Sciatic nerve (tissue), 2 donors: ENCODE measurements at regions not wholly inside any gene's neighbourhood (a gene's known extent, or its start where the extent isn't known, plus 50 kb on each side); places are given as distances from the start of the nearest gene placed in this dataset.
"Not testable (repeated sequence)": the region's sequence is repeated elsewhere in the genome, so short reads cannot be mapped to it uniquely, and the experiment has no call there.

Experiments used
- ATAC-seq: fragments of 200-7000 bp; cut with Tn5 transposase; one replicate; pipeline ENCODE4 v1.9.1; 2020; ENCODE audit warnings: mild to moderate bottlenecking, moderate library complexity
- DNase-seq: peaks from one replicate; pipeline ENCODE4 v3.0.0-alpha.2; 2020; ENCODE audit warnings: low spot score
- intact Hi-C: fragments of 100-400 bp; cut with DNase I; formaldehyde crosslinking; loops from one replicate; pipeline ENCODE4 v1.14.2; 2022
- donor health status: DM: no; HTN: no; CAD: no.
- donor health status: DM: no; HTN: no; CAD: no.

- intact Hi-C loops: no loop called here
- DNase-seq: no peak
- ATAC-seq: no peak
Measured at GRCh38 chr16:26970292-26970691, 96.4 kb upstream of the C16orf82 start.

- intact Hi-C loops: no loop called here
- DNase-seq: no peak
- ATAC-seq: no peak
Measured at GRCh38 chr16:26976873-26977272, 89.9 kb upstream of the C16orf82 start.

GRCh38 chr16:26981266-26981938 is 85.3 kb upstream of the C16orf82 start:
- DNase-seq: no peak
- intact Hi-C loops: no loop called here
- no peak for ATAC-seq

- DNase-seq (no peak), ATAC-seq (no peak)
- intact Hi-C loops: no loop called here
Measured at GRCh38 chr16:26982422-26982821, 84.3 kb upstream of the C16orf82 start.

GRCh38 chr16:26983426-26983825 is 83.3 kb upstream of the C16orf82 start:
- intact Hi-C loops: no loop called here
- DNase-seq: no peak
- no peak for ATAC-seq

GRCh38 chr16:26985100-26986065 is 81.3 kb upstream of the C16orf82 start:
- ATAC-seq (no peak), DNase-seq (no peak)
- intact Hi-C loops: no loop called here

- no peak for ATAC-seq
Measured at GRCh38 chr16:26987597-26988010, 79.1 kb upstream of the C16orf82 start.

GRCh38 chr16:26988186-26988585 is 78.5 kb upstream of the C16orf82 start:
- ATAC-seq (no peak), DNase-seq (no peak)
- intact Hi-C loops: no loop called here

More at GRCh38 chr16:26987597-26988010, 79.1 kb upstream of the C16orf82 start:
- intact Hi-C loops: no loop called here
- no peak for DNase-seq

GRCh38 chr16:26990384-26991120 is 76.2 kb upstream of the C16orf82 start:
- intact Hi-C loops, ATAC-seq, DNase-seq: not testable (repeated sequence)

- intact Hi-C loops: no loop called here
- DNase-seq: no peak
- no peak for ATAC-seq
Measured at GRCh38 chr16:26992666-26993349, 73.9 kb upstream of the C16orf82 start.

GRCh38 chr16:26993511-26993910 is 73.2 kb upstream of the C16orf82 start:
- ATAC-seq (no peak), DNase-seq (no peak)
- intact Hi-C loops: no loop called here

- intact Hi-C loops: no loop called here
- ATAC-seq (no peak), DNase-seq (no peak)
Measured at GRCh38 chr16:26993963-26994362, 72.8 kb upstream of the C16orf82 start.

GRCh38 chr16:26995522-26995921 is 71.2 kb upstream of the C16orf82 start:
- ATAC-seq (no peak), DNase-seq (no peak)
- intact Hi-C loops: no loop called here

GRCh38 chr16:27005386-27005785 is 61.3 kb upstream of the C16orf82 start:
- ATAC-seq: no peak
- DNase-seq: no peak
- intact Hi-C loops: no loop called here
